Natural killer cell (primary cell): ENCODE measurements at regions not wholly inside any gene's neighbourhood (a gene's known extent, or its start where the extent isn't known, plus 50 kb on each side); places are given as distances from the start of the nearest gene placed in this dataset.

ENCODE experiments used
- ATAC-seq, 3 donors: fragments of 150-1000 bp in 2 of 3; fragments of 200-7000 bp in 1 of 3; cut with Tn5 transposase; 1 replicate in 1 of 3; 2 replicates in 2 of 3; pipeline ENCODE4 v1.10.0; 2021; ENCODE audit warnings: mild to moderate bottlenecking in 2 of 3, moderate library complexity in 2 of 3
- DNase-seq, 2 donors: peaks; one replicate each; pipeline versions ENCODE4 v3.0.0 to v3.0.0-alpha.2; 2013 to 2021; ENCODE audit warnings: mixed read lengths in 1 of 2
- H3K27ac ChIP-seq: one replicate; pipeline ENCODE4 v1.5.1; 2013; ENCODE audit warnings: mild to moderate bottlenecking, low read length
- H3K27me3 ChIP-seq: one replicate; pipeline ENCODE4 v1.6.1; 2013; ENCODE audit warnings: low read length; ENCODE audit not compliant: control insufficient read depth, insufficient read depth
- H3K36me3 ChIP-seq: one replicate; pipeline ENCODE4 v1.6.1; 2013; ENCODE audit warnings: low read length; ENCODE audit not compliant: control insufficient read depth, insufficient read depth
- H3K4me1 ChIP-seq: one replicate; pipeline ENCODE4 v1.6.1; 2013; ENCODE audit warnings: low read length; ENCODE audit not compliant: control insufficient read depth, insufficient read depth
- H3K4me3 ChIP-seq: one replicate; pipeline ENCODE4 v1.5.1; 2013; ENCODE audit warnings: low read length
- H3K9me3 ChIP-seq: one replicate; pipeline ENCODE4 v1.6.1; 2013; ENCODE audit warnings: low read length; ENCODE audit not compliant: control insufficient read depth, insufficient read depth
- H3K27ac Mint-ChIP-seq, 2 donors: one replicate each; pipeline ENCODE4 v1.8.0; 2022; ENCODE audit warnings: mild to moderate bottlenecking in 2 of 2, mixed read lengths in 2 of 2, moderate library complexity in 1 of 2
- H3K27me3 Mint-ChIP-seq, 2 donors: one replicate each; pipeline ENCODE4 v1.8.0; 2022; ENCODE audit warnings: low read depth in 2 of 2, mixed read lengths in 2 of 2
- H3K36me3 Mint-ChIP-seq: one replicate; pipeline ENCODE4 v1.8.0; 2022; ENCODE audit warnings: mixed read lengths
- H3K4me1 Mint-ChIP-seq, 2 donors: one replicate each; pipeline ENCODE4 v1.8.0; 2022; ENCODE audit warnings: mixed read lengths in 2 of 2
- H3K4me3 Mint-ChIP-seq: one replicate; pipeline ENCODE4 v1.8.0; 2022; ENCODE audit warnings: mild to moderate bottlenecking, moderate library complexity, mixed read lengths
- H3K9me3 Mint-ChIP-seq, 2 donors: one replicate each; pipeline ENCODE4 v1.8.0; 2022; ENCODE audit warnings: mixed read lengths in 2 of 2
- CTCF ChIP-seq: fragments of 200-600 bp; IDR thresholded peaks from one replicate; pipeline ENCODE4 v1.8.0; 2022; ENCODE audit warnings: antibody characterized with exemption
- WGBS: methylation state at CpG from one replicate; pipeline ENCODE4 v1.1.7; 2013; ENCODE audit warnings: missing lambda C conversion rate; ENCODE audit not compliant: insufficient coverage; 5-methylcytosine and 5-hydroxymethylcytosine counted together
- intact Hi-C: fragments of 100-400 bp; cut with micrococcal nuclease; formaldehyde crosslinking; loops from one replicate; pipeline ENCODE4 v1.14.2; 2022

GRCh38 chr2:200131307-200131706 lies 175.2 kb upstream of the SPATS2L start:
- no peak overlapping the region for H3K4me3 Mint-ChIP-seq
- H3K9me3 Mint-ChIP-seq: no peaks in the 10 kb centered on the region
- intact Hi-C loops: no loop called here
- Histone ChIP-seq H3K27ac (no peak overlapping the region), H3K27me3 (no peaks in the 10 kb centered on the region), H3K36me3 (no peaks in the 10 kb centered on the region), H3K9me3 (no peaks in the 10 kb centered on the region), H3K4me1 (no peaks in the 10 kb centered on the region), H3K4me3 (no peak overlapping the region)
- ATAC-seq (no peak), DNase-seq (no peak)
- no peak for TF ChIP-seq CTCF
- H3K4me1 Mint-ChIP-seq: no peaks in the 10 kb centered on the region
- WGBS: no CpG with 5 or more reads among the region's 3 CpGs
- H3K27me3 Mint-ChIP-seq: peaks cover 3 to 8% of the 10 kb centered on the region in 2 donors
- H3K36me3 Mint-ChIP-seq: no peaks in the 10 kb centered on the region
- no peak overlapping the region for H3K27ac Mint-ChIP-seq

- no peaks in the 10 kb centered on the region for H3K4me1 Mint-ChIP-seq
- Histone ChIP-seq H3K27ac (no peak overlapping the region), H3K36me3 (no peaks in the 10 kb centered on the region), H3K4me3 (no peak overlapping the region), H3K9me3 (no peaks in the 10 kb centered on the region), H3K27me3 (no peaks in the 10 kb centered on the region), H3K4me1 (no peaks in the 10 kb centered on the region)
- ATAC-seq (no peak), DNase-seq (no peak)
- intact Hi-C loops: no loop called here
- H3K27me3 Mint-ChIP-seq: peaks cover 3 to 8% of the 10 kb centered on the region in 2 donors
- H3K27ac Mint-ChIP-seq: no peak overlapping the region
- H3K4me3 Mint-ChIP-seq: no peak overlapping the region
- H3K9me3 Mint-ChIP-seq: no peaks in the 10 kb centered on the region
- no peak for TF ChIP-seq CTCF
- 95% methylated on average over 3 of the region's 3 CpGs for WGBS
- no peaks in the 10 kb centered on the region for H3K36me3 Mint-ChIP-seq
Observed at GRCh38 chr2:200135082-200135481, 171.4 kb upstream of the SPATS2L start.

DNA sequence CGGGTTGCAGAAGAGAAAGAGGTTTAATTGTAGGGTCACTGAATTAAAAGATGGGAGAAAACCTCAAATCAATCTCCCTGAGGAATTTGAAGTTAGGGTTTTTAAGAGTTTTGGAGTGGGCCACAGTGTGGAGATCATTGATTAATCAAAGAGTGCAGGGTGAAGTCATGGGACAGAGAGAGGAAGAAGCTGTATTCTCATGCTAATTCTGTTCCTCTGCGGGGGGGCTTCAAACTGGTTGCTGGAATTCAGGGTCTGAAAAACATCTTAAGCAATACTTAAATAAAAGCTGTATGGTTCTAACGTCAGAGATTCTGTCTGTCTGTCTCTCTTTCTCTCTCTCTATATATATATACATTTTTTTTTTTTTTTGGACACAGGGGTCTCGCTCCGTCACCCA lies 169.8 kb upstream of the SPATS2L start:
- 91% methylated on average over 5 of the region's 5 CpGs for WGBS
- Mint-ChIP-seq H3K9me3 (no peaks in the 10 kb centered on the region), H3K27ac (no peak overlapping the region), H3K36me3 (no peaks in the 10 kb centered on the region), H3K4me3 (no peak overlapping the region), H3K27me3 (no peaks in the 10 kb centered on the region), H3K4me1 (no peaks in the 10 kb centered on the region)
- TF ChIP-seq CTCF: no peak
- Histone ChIP-seq H3K27ac (no peak overlapping the region), H3K9me3 (no peaks in the 10 kb centered on the region), H3K36me3 (no peaks in the 10 kb centered on the region), H3K4me3 (no peak overlapping the region), H3K27me3 (no peaks in the 10 kb centered on the region), H3K4me1 (no peaks in the 10 kb centered on the region)
- no peak for ATAC-seq
- DNase-seq: no peak
- intact Hi-C loops: no loop called here

- DNase-seq (no peak), ATAC-seq (no peak)
- Mint-ChIP-seq H3K36me3 (no peaks in the 10 kb centered on the region), H3K27me3 (no peaks in the 10 kb centered on the region), H3K27ac (no peak overlapping the region), H3K4me3 (no peak overlapping the region), H3K9me3 (no peaks in the 10 kb centered on the region), H3K4me1 (no peaks in the 10 kb centered on the region)
- no peaks in the 10 kb centered on the region for H3K9me3 ChIP-seq
- H3K4me3 ChIP-seq: no peak overlapping the region
- H3K27me3 ChIP-seq: no peaks in the 10 kb centered on the region
- H3K27ac ChIP-seq: no peak overlapping the region
- H3K36me3 ChIP-seq: no peaks in the 10 kb centered on the region
- H3K4me1 ChIP-seq: no peaks in the 10 kb centered on the region
- 86% methylated on average over 2 of the region's 2 CpGs for WGBS
- TF ChIP-seq CTCF: no peak
- intact Hi-C loops: no loop called here
Observed at GRCh38 chr2:200137271-200137670, 169.2 kb upstream of the SPATS2L start.
